Transverse colon (tissue), 4 donors: ENCODE measurements at regions not wholly inside any gene's neighbourhood (a gene's known extent, or its start where the extent isn't known, plus 50 kb on each side); places are given as distances from the start of the nearest gene placed in this dataset.
A peak's percentile ranks its signal among the peaks of the same experiment; 100 is the strongest.

Source experiments
- DNase-seq: peaks from one replicate; pipeline ENCODE4 v3.0.0-alpha.2; 2019
- H3K27ac ChIP-seq, 4 donors: fragments of 200-600 bp; sonication (generic); 2 replicates each; pipeline ENCODE4 v1.5.1; 2016 to 2018; ENCODE audit warnings: inconsistent platforms in 4 of 4
- H3K27me3 ChIP-seq: fragments of 200-600 bp; sonication (generic); 2 replicates; pipeline ENCODE4 v1.5.1; 2017; ENCODE audit warnings: inconsistent platforms
- H3K36me3 ChIP-seq, 4 donors: fragments of 200-600 bp; sonication (generic); 2 replicates each; pipeline ENCODE4 v1.5.1; 2017 to 2019; ENCODE audit warnings: inconsistent platforms in 4 of 4
- H3K4me1 ChIP-seq, 4 donors: fragments of 200-600 bp; sonication (generic); 2 replicates each; pipeline ENCODE4 v1.5.1; 2017 to 2020; ENCODE audit warnings: inconsistent platforms in 4 of 4
- H3K4me3 ChIP-seq, 4 donors: fragments of 200-600 bp; sonication (generic); 1 replicate in 1 of 4; 2 replicates in 3 of 4; pipeline versions ENCODE4 v1.5.1 to v1.6.1; 2017 to 2019; ENCODE audit warnings: inconsistent platforms in 4 of 4
- H3K9me3 ChIP-seq, 2 donors: fragments of 200-600 bp; sonication (generic); 2 replicates each; pipeline ENCODE4 v1.5.1; 2017 to 2019; ENCODE audit warnings: inconsistent platforms in 2 of 2
- CTCF ChIP-seq, 5 experiments: fragments of 200-600 bp in 3 of 5; fragments of 450-650 bp in 2 of 5; sonication (generic) in 3 of 5; IDR thresholded peaks; 1 replicate in 2 of 5; 2 replicates in 3 of 5; pipeline ENCODE4 v1.5.1; 2016 to 2017; ENCODE audit warnings: antibody characterized with exemption in 5 of 5, inconsistent platforms in 3 of 5, mild to moderate bottlenecking in 2 of 5, moderate library complexity in 1 of 5
- EP300 ChIP-seq: sonication (generic); formaldehyde crosslinking; IDR thresholded peaks from one replicate; pipeline ENCODE4 v1.6.1; 2017; ENCODE audit warnings: antibody characterized with exemption, low read depth
- POLR2A ChIP-seq: fragments of 450-650 bp; IDR thresholded peaks from one replicate; pipeline ENCODE4 v1.6.1; 2016; ENCODE audit warnings: antibody characterized with exemption, mild to moderate bottlenecking, moderate library complexity
- POLR2AphosphoS5 ChIP-seq, 3 donors: sonication (generic); formaldehyde crosslinking; IDR thresholded peaks; one replicate each; pipeline ENCODE4 v1.6.1; 2016; ENCODE audit warnings: antibody characterized with exemption in 3 of 3
- WGBS, 2 donors: methylation state at CpG; one replicate each; pipeline ENCODE4 v1.1.5; 2018; ENCODE audit warnings: low coverage in 1 of 2; 5-methylcytosine and 5-hydroxymethylcytosine counted together
- in situ Hi-C, 4 donors: fragments of 200-750 bp; cut with MboI; loops; one replicate each; pipeline versions ENCODE4 v1.15.0 to v1.15.1; 2017; ENCODE audit warnings: low sequenced_read_pairs in 3 of 4, low pct_ligation_motif_present in 1 of 4, low pct_unique_long_range_greater_than_20kb in 1 of 4
- intact Hi-C: fragments of 100-400 bp; cut with DNase I; formaldehyde crosslinking; loops from one replicate; pipeline ENCODE4 v1.15.1; 2023; ENCODE audit warnings: low total_unique reads

GRCh38 chr9:110121170-110121569 lies 86.8 kb downstream of the C9orf152 start:
- DNase-seq = no peak
- no peak overlapping the region for H3K4me3 ChIP-seq
- no peaks in the 10 kb centered on the region for H3K27me3 ChIP-seq
- no peak for TF ChIP-seq POLR2AphosphoS5 (IDR thresholded peaks at IDR 0.05)
- no peak for TF ChIP-seq EP300
- TF ChIP-seq CTCF (IDR thresholded peaks at IDR 0.05) = no peak
- no peak for TF ChIP-seq POLR2A
- 88% methylated on average over 3 of the region's 3 CpGs; no CpG with 5 or more reads in 1 of the 2 donors for WGBS, 2 donors
- H3K27ac ChIP-seq = no peak overlapping the region
- H3K9me3 ChIP-seq = no peaks in the 10 kb centered on the region
- no peaks in the 10 kb centered on the region for H3K36me3 ChIP-seq
- in situ Hi-C loops = no loop called here
- H3K4me1 ChIP-seq = peaks cover 9 to 38% (median 21%) of the 10 kb centered on the region in 4 donors
- intact Hi-C loops = no loop called here

GRCh38 chr9:110123341-110124095 lies 84.4 kb downstream of the C9orf152 start:
- no peak for DNase-seq
- no peaks in the 10 kb centered on the region for H3K36me3 ChIP-seq
- in situ Hi-C loops (no loop called here), intact Hi-C loops (no loop called here)
- 85% methylated on average over 5 of the region's 5 CpGs; no CpG with 5 or more reads in 1 of the 2 donors for WGBS, 2 donors
- no peak overlapping the region for H3K4me3 ChIP-seq
- no peaks in the 10 kb centered on the region for H3K27me3 ChIP-seq
- no peaks in the 10 kb centered on the region for H3K9me3 ChIP-seq
- peaks cover 21 to 45% (median 40%) of the 10 kb centered on the region in 4 donors for H3K4me1 ChIP-seq
- H3K27ac ChIP-seq = peak overlapping the region; percentile 86 to 90 (median 88)
- no peak for TF ChIP-seq POLR2AphosphoS5 (IDR thresholded peaks at IDR 0.05)
- TF ChIP-seq POLR2A = no peak
- TF ChIP-seq CTCF (IDR thresholded peaks at IDR 0.05) = no peak
- TF ChIP-seq EP300 = no peak

- Histone ChIP-seq H3K27ac (peak overlapping the region; percentile 86 to 90 (median 88)), H3K27me3 (no peaks in the 10 kb centered on the region), H3K36me3 (no peaks in the 10 kb centered on the region), H3K4me3 (no peak overlapping the region), H3K4me1 (peaks cover 28 to 54% (median 47%) of the 10 kb centered on the region in 4 donors), H3K9me3 (no peaks in the 10 kb centered on the region)
- no peak for TF ChIP-seq POLR2AphosphoS5 (IDR thresholded peaks at IDR 0.05)
- no peak for TF ChIP-seq POLR2A
- no peak for TF ChIP-seq CTCF (IDR thresholded peaks at IDR 0.05)
- no peak for TF ChIP-seq EP300
- in situ Hi-C loops = no loop called here
- intact Hi-C loops = no loop called here
- WGBS, 2 donors = 92 to 100% methylated on average over 1 to 4 of the region's 4 CpGs
- DNase-seq = no peak
These were observed 83.5 kb downstream of the C9orf152 start for GRCh38 chr9:110124439-110124838.

- Histone ChIP-seq H3K27ac (peak overlapping the region; percentile 86 to 90 (median 88)), H3K4me3 (peak overlapping the region in 3 of 4 donors; percentile 9 to 32 (median 15)), H3K9me3 (no peaks in the 10 kb centered on the region), H3K4me1 (peaks cover 28 to 57% (median 48%) of the 10 kb centered on the region in 4 donors), H3K27me3 (no peaks in the 10 kb centered on the region), H3K36me3 (no peaks in the 10 kb centered on the region)
- peak; percentile 93 for DNase-seq
- intact Hi-C loops = no loop called here
- in situ Hi-C loops = no loop called here
- no peak for TF ChIP-seq EP300
- TF ChIP-seq CTCF (IDR thresholded peaks at IDR 0.05) = no peak
- peak; percentile 83 to 87 (median 86) for TF ChIP-seq POLR2AphosphoS5 (IDR thresholded peaks at IDR 0.05)
- TF ChIP-seq POLR2A = peak; percentile 63
- 34 to 43% methylated on average over 4 to 16 of the region's 16 CpGs for WGBS, 2 donors
These were observed 82.7 kb downstream of the C9orf152 start for GRCh38 chr9:110125207-110125751.
